Osteoblast (primary cell): ENCODE measurements at regions not wholly inside any gene's neighbourhood (a gene's known extent, or its start where the extent isn't known, plus 50 kb on each side); places are given as distances from the start of the nearest gene placed in this dataset.

Experiments used
- DNase-seq: peaks from one replicate; pipeline ENCODE4 v3.0.0; 2011; ENCODE audit warnings: low spot score, mixed read lengths; ENCODE audit not compliant: insufficient read length; ENCODE audit errors: missing footprints
- H2AFZ ChIP-seq: 2 replicates; pipeline ENCODE4 v1.6.0; 2011; ENCODE audit warnings: mild to moderate bottlenecking, low read length
- H3K27ac ChIP-seq: 2 replicates; pipeline ENCODE4 v1.5.1; 2011; ENCODE audit warnings: mild to moderate bottlenecking, low read depth, low read length, moderate library complexity
- H3K27me3 ChIP-seq: 2 replicates; pipeline ENCODE4 v1.6.0; 2012; ENCODE audit warnings: mild to moderate bottlenecking, control low read depth, inconsistent platforms, low read length, moderate library complexity; ENCODE audit not compliant: insufficient read depth
- H3K36me3 ChIP-seq: 2 replicates; pipeline ENCODE4 v1.5.1; 2011; ENCODE audit warnings: mild to moderate bottlenecking, low read length, control low read depth, moderate library complexity; ENCODE audit not compliant: insufficient read depth
- H3K4me1 ChIP-seq: 2 replicates; pipeline ENCODE4 v1.5.1; 2011; ENCODE audit warnings: mild to moderate bottlenecking, low read length, control low read depth, moderate library complexity; ENCODE audit not compliant: insufficient read depth
- H3K4me2 ChIP-seq: 2 replicates; pipeline ENCODE4 v1.6.0; 2011; ENCODE audit warnings: mild to moderate bottlenecking, low read length; ENCODE audit not compliant: insufficient read depth
- H3K4me3 ChIP-seq: fragments of 200-600 bp; sonication (generic); 3 replicates; pipeline ENCODE4 v1.5.1; 2012; ENCODE audit warnings: mild to moderate bottlenecking, low read length, inconsistent platforms; ENCODE audit not compliant: insufficient read depth
- H3K79me2 ChIP-seq: 2 replicates; pipeline ENCODE4 v1.6.0; 2012; ENCODE audit warnings: mild to moderate bottlenecking, low read length, control low read depth, inconsistent platforms; ENCODE audit not compliant: insufficient read depth
- H3K9me3 ChIP-seq: 2 replicates; pipeline ENCODE4 v1.5.1; 2011; ENCODE audit warnings: low read depth, low read length, control low read depth
- H4K20me1 ChIP-seq: 2 replicates; pipeline ENCODE4 v1.6.0; 2012; ENCODE audit warnings: mild to moderate bottlenecking, low read length, control low read depth; ENCODE audit not compliant: insufficient read depth
- TF ChIP-seq, protein P1 (sequence below): IDR thresholded peaks from 2 replicates; pipeline ENCODE4 v1.5.1; 2011; ENCODE audit warnings: mild to moderate bottlenecking, low read depth, low read length, moderate library complexity; ENCODE audit errors: extremely low read depth

DNA sequence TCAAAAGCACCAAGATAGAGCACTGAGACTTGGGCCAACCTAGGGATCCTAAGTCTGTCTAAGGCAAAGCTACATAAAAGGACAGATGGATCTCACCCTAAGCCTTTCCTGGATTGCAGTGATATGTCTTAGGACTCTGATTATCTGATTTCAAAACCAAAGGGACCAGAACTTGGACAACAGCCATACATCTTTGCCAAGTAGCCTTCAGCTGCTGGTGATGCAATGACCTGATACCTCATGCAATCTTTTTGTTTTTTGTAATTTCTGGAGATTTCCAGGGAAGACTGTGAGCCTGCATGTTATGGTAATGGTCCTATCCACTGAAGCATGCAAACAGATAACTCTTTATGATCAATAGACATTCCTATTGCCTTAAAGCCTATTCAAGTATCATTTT, 230.4 kb upstream of the MTNR1B start:
- H3K27ac ChIP-seq, result no peak overlapping the region
- TF ChIP-seq, protein P1, sequence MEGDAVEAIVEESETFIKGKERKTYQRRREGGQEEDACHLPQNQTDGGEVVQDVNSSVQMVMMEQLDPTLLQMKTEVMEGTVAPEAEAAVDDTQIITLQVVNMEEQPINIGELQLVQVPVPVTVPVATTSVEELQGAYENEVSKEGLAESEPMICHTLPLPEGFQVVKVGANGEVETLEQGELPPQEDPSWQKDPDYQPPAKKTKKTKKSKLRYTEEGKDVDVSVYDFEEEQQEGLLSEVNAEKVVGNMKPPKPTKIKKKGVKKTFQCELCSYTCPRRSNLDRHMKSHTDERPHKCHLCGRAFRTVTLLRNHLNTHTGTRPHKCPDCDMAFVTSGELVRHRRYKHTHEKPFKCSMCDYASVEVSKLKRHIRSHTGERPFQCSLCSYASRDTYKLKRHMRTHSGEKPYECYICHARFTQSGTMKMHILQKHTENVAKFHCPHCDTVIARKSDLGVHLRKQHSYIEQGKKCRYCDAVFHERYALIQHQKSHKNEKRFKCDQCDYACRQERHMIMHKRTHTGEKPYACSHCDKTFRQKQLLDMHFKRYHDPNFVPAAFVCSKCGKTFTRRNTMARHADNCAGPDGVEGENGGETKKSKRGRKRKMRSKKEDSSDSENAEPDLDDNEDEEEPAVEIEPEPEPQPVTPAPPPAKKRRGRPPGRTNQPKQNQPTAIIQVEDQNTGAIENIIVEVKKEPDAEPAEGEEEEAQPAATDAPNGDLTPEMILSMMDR, result no peak
- no peak overlapping the region for H2AFZ ChIP-seq
- H4K20me1 ChIP-seq, result no peaks in the 10 kb centered on the region
- no peak overlapping the region for H3K4me2 ChIP-seq
- H3K9me3 ChIP-seq, result no peaks in the 10 kb centered on the region
- no peaks in the 10 kb centered on the region for H3K4me1 ChIP-seq
- no peaks in the 10 kb centered on the region for H3K79me2 ChIP-seq
- H3K27me3 ChIP-seq, result no peaks in the 10 kb centered on the region
- H3K36me3 ChIP-seq, result no peaks in the 10 kb centered on the region
- DNase-seq, result no peak
- H3K4me3 ChIP-seq, result no peak overlapping the region

DNA sequence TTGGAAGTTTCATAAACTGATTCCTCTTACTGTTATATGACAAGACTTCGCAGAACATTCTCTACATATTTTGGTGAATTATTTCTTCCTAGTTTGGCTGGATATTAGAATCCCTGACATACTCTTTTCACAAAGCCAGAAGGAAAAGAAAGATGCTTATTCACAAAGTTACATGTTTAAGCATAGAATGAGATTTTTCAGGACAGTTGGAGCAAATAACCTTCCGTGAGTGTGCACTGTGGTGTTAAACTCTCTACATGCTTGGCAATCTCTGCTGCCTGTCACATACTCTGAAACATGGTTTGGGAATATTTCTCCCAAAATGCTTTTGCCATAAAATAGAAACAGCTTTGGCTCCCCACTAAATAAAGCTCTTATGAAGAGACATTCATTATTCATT, 230.0 kb upstream of the MTNR1B start:
- TF ChIP-seq, protein P1, result no peak
- Histone ChIP-seq H3K9me3 (no peaks in the 10 kb centered on the region), H3K79me2 (no peaks in the 10 kb centered on the region), H3K36me3 (no peaks in the 10 kb centered on the region), H3K4me3 (no peak overlapping the region), H2AFZ (no peak overlapping the region), H3K27me3 (no peaks in the 10 kb centered on the region), H3K4me2 (no peak overlapping the region), H3K27ac (no peak overlapping the region), H4K20me1 (no peaks in the 10 kb centered on the region), H3K4me1 (no peaks in the 10 kb centered on the region)
- no peak for DNase-seq

DNA sequence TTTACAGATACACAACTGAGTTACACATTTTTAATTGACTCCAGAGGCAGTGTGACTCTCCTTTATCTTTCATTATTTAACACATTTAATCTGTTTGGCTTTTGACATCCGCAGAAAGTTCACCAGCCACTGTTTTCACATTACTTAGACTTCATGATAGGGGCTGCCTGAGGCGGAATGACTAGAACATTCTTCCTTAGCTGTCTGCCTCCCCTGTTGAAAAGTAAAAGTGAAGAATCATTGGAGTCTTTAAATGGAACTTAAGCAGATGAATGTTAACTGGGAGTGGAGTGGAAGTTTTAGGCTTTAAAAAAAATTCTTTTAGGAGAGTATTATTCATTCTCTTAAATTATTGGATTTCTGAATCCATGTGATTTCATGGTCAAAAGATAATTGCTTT, 229.2 kb upstream of the MTNR1B start:
- Histone ChIP-seq H3K27ac (no peak overlapping the region), H2AFZ (no peak overlapping the region), H3K9me3 (no peaks in the 10 kb centered on the region), H3K4me1 (no peaks in the 10 kb centered on the region), H3K27me3 (no peaks in the 10 kb centered on the region), H3K36me3 (no peaks in the 10 kb centered on the region), H3K4me2 (no peak overlapping the region), H3K79me2 (no peaks in the 10 kb centered on the region), H4K20me1 (no peaks in the 10 kb centered on the region), H3K4me3 (no peak overlapping the region)
- no peak for DNase-seq
- TF ChIP-seq, protein P1, result no peak

DNA sequence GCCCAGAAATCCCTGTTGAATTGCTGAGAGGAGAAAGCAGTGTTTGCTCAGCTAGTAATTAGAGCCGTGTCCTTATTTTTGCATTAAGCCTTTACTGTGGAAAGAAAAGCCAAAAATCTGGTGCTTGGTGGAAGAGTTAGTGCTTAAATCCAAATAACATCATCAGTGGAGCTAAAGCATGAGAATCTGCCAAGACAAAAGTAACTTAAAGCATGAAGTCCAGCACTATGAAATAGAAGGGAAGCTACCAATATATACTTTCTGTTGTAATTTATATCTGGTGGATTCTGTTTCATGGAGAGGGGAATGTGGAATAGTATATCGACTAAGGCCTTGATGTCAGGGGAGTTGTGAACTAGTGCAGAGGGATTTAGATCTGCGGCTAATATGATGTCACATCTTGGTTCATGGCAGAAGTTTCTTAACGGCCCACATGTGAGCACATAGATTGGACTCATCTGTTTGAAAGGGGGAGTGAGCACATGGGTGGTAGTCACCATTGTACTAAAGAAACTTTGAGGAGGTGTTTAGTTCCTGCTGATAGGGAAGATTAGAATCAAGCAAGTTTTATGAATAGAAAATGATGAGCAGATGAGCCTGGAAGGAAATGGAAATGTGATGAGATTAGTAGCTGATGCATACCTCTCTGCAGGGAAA, 224.4 kb upstream of the MTNR1B start:
- no peak overlapping the region for H2AFZ ChIP-seq
- no peaks in the 10 kb centered on the region for H3K79me2 ChIP-seq
- no peak overlapping the region for H3K4me3 ChIP-seq
- H3K4me2 ChIP-seq, result no peak overlapping the region
- H3K27me3 ChIP-seq, result no peaks in the 10 kb centered on the region
- H3K4me1 ChIP-seq, result no peaks in the 10 kb centered on the region
- no peak overlapping the region for H3K27ac ChIP-seq
- TF ChIP-seq, protein P1, result no peak
- H3K9me3 ChIP-seq, result no peaks in the 10 kb centered on the region
- DNase-seq, result no peak
- H4K20me1 ChIP-seq, result no peaks in the 10 kb centered on the region
- no peaks in the 10 kb centered on the region for H3K36me3 ChIP-seq
